Stimulated activated CD8-positive, alpha-beta memory T cell treated with anti-CD3 and anti-CD28 coated beads, Interleukin-4, amount 100 ng/mL, for 48 hours (primary cell): ENCODE measurements at regions not wholly inside any gene's neighbourhood (a gene's known extent, or its start where the extent isn't known, plus 50 kb on each side); places are given as distances from the start of the nearest gene placed in this dataset.

Experiments
- DNase-seq: peaks from one replicate; pipeline ENCODE4 v3.0.0-alpha.2; 2020

DNA sequence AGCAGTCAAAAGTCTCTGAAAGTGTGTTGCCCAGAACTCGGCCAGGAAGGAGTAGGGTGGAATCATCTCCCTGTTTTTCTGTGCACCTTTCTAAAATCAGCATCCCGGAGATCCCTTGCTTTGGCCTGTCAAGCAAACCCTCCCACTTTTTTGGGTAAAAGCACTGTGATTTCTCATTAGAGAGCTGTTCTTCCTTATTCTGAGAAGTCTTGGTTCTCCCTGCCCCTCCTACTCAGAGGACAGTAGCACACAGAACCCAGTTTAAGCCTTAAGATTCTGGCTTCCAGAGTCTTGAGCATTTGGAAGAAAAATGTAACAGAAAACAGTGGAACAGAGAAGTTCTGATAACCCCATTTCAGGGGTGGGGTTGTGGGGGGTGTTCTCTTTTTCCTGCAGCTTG is 52.6 kb upstream of the KATNAL1 start:
- DNase-seq: no peak

GRCh38 chr13:30360586-30360985 is 53.2 kb upstream of the KATNAL1 start:
- DNase-seq: no peak

- no peak for DNase-seq
These were observed 54.8 kb upstream of the KATNAL1 start for GRCh38 chr13:30362005-30362788.

GRCh38 chr13:30362869-30363268 is 55.5 kb upstream of the KATNAL1 start:
- no peak for DNase-seq

DNA sequence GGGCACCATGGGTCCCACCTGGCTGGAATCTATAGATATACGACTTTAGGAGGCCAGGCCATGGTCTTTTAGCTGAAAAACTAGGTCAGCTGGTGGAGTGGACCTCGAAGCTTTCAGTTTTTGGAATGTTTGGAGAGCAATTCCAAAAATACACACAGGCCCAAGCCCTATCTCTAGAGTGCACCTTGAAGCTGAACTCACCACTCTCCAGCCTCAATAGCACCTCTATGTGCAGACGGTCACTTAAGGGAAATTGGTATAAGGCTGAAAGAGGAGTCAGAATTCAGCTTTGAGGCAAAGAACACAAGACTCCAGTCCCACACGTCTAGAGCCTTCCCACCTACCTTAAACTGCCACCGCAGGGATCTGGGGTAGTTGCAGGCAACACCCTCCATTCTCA is 56.4 kb upstream of the KATNAL1 start:
- DNase-seq: no peak

- DNase-seq: no peak
These were observed 56.8 kb upstream of the KATNAL1 start for GRCh38 chr13:30364133-30364532.

DNA sequence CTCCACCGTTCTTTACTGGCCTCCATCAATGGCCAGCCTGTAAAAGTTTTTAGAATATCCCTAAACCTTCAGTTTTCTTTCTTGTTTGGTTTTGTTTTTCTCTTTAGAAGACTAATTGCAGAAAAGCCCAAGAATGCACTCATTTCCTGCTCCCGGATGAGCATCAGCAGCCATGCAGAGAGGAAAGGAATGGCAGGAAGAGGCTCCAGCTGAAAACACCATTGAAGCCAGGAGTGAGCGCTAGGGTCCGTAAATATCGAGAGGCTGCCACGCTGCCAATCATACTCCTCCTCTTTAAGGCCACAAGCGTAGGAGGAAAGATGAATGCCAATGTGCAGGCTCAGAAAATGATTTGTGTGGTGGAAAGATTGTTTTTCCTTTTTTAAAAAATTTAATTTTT is 57.4 kb upstream of the UBE2L5 start:
- DNase-seq: no peak

- no peak for DNase-seq
These were observed 56.2 kb upstream of the UBE2L5 start for GRCh38 chr13:30366088-30366487.

GRCh38 chr13:30367296-30367695 is 55.0 kb upstream of the UBE2L5 start:
- no peak for DNase-seq

GRCh38 chr13:30370146-30370545 is 52.1 kb upstream of the UBE2L5 start:
- no peak for DNase-seq

DNA sequence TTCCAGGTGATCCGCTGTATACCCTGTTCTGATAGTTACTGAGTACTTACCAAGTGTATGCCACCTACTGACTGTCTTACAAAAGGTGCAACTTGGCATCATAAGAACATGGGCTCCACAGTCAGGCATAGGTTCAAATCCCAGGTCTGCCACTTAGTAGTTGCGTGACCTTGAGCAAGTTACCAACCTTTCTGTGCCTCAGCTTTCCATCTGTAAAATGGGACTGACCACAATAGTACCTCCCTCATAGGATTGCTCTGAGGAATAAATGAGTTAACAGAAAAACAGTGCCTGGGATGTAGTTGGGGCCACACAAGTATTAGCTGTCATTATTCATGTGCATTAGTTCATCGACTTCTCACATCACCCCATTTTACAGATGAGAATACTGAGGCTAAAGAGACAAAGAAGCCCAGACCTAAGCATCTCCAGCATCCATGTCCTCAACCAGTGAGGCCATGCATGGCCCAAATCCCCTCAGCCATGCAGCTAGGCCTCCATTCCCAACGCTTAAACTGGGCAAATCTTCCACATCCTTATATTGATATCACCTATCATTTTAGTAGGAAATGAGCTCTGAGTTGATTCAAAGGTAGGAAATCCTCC is 51.3 kb upstream of the UBE2L5 start:
- no peak for DNase-seq

DNA sequence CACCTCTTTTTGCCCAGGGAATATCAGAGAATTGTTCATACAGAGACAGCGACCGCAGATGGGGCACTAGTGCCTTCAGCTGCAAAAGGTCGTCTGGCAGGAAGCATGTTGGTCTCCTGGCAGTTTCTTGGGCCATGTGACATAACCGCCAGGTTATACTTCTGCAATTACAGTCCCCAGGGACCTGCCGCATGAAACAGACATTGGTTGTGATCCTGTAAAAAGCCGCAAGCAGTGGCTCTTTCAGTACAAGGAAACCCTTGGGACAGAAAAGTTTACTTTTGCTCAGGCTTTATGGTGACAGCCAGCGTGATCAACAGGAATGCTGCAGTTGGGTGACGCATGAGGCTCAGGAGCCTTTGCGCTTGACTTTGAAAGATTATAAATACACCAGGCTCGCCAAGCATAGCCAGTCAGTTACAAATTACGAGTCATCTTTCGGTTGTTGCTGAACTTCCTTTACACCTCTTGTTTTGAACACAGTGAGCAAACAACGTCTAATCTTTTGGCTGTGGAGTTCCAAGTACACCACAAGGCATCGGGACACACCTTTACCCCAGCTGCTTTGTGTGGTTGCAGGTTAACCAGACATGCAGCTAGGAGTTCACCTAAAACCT is 50.5 kb upstream of the UBE2L5 start:
- peak; percentile 65 for DNase-seq
